ENCODE measurements at regions not wholly inside any gene's neighbourhood (a gene's known extent, or its start where the extent isn't known, plus 50 kb on each side); places are given as distances from the start of the nearest gene placed in this dataset.

DNA sequence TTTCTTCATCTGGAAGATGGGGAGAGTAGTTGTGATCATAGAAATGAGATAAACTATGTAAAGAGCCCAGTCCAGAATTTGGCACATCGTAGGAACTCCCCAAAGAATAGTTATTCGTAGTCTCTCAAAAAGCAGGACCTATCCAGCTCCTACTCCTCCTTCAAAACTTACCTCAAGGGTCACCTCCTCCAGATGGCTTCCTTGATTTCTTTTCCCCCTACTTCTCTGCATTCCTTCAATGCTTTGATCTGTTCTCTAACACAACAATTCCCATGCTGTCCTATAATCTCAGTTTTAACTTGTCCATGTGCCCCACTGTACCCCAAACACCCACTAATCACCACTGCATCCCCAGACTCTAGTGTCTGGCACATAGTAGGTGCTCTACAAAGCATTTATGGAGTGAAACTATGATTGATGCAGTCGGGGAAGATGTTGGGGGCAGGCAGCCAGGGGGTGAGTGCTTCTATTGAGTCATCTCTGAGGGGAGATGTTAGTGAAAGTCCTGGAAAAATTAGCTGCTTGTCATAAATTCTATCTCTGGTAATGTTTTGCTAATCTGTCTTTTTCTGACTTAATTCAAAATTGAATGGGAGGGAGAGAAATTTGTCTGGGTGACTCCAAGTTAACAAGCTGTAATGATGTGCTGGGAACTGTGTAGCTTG is 181.3 kb upstream of the KCNG1 start:
- no peak overlapping the region for H3K4me2 ChIP-seq (ENCODE audit: extremely low read depth, insufficient read depth, low read length)
- DNase-seq (ENCODE audit: low read depth in 2 of 2) = no peak
- TF ChIP-seq, protein P1, sequence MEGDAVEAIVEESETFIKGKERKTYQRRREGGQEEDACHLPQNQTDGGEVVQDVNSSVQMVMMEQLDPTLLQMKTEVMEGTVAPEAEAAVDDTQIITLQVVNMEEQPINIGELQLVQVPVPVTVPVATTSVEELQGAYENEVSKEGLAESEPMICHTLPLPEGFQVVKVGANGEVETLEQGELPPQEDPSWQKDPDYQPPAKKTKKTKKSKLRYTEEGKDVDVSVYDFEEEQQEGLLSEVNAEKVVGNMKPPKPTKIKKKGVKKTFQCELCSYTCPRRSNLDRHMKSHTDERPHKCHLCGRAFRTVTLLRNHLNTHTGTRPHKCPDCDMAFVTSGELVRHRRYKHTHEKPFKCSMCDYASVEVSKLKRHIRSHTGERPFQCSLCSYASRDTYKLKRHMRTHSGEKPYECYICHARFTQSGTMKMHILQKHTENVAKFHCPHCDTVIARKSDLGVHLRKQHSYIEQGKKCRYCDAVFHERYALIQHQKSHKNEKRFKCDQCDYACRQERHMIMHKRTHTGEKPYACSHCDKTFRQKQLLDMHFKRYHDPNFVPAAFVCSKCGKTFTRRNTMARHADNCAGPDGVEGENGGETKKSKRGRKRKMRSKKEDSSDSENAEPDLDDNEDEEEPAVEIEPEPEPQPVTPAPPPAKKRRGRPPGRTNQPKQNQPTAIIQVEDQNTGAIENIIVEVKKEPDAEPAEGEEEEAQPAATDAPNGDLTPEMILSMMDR (conservative IDR thresholded peaks at IDR 0.05 in 1 of 2, IDR thresholded peaks at IDR 0.05 in 1 of 2; ENCODE audit: low read depth in 1 of 2, low read length in 2 of 2) = no peak
- no peak for TF ChIP-seq EZH2 (IDR thresholded peaks at IDR 0.05; ENCODE audit: low read length, missing control alignments)
- no peak overlapping the region for H3K4me3 ChIP-seq (replicated peaks in 1 of 4; ENCODE audit: control extremely low read depth in 1 of 4, insufficient read depth in 1 of 4, low read depth in 3 of 4, low read length in 4 of 4)
- H3K27me3 ChIP-seq (ENCODE audit: control insufficient read depth, insufficient read depth, low read length) = no peaks in the 10 kb centered on the region
- no peak overlapping the region for H2AFZ ChIP-seq (ENCODE audit: low read length)
- H3K9me3 ChIP-seq (ENCODE audit: control insufficient read depth, insufficient read depth, low read depth, low read length) = no peaks in the 10 kb centered on the region
- H3K79me2 ChIP-seq (ENCODE audit: control insufficient read depth, insufficient read depth, low read length) = no peaks in the 10 kb centered on the region
- H3K9ac ChIP-seq (ENCODE audit: insufficient read depth, low read length) = no peak overlapping the region
- no peaks in the 10 kb centered on the region for H3K36me3 ChIP-seq (ENCODE audit: control insufficient read depth, insufficient read depth, low read length)
- H3K4me1 ChIP-seq (ENCODE audit: control insufficient read depth, extremely low read depth, insufficient read depth, low read length) = no peaks in the 10 kb centered on the region
- H4K20me1 ChIP-seq (ENCODE audit: control insufficient read depth, extremely low read depth, insufficient read depth, low read length) = no peaks in the 10 kb centered on the region
- no peak overlapping the region for H3K27ac ChIP-seq (ENCODE audit: insufficient read depth, low read length)

DNA sequence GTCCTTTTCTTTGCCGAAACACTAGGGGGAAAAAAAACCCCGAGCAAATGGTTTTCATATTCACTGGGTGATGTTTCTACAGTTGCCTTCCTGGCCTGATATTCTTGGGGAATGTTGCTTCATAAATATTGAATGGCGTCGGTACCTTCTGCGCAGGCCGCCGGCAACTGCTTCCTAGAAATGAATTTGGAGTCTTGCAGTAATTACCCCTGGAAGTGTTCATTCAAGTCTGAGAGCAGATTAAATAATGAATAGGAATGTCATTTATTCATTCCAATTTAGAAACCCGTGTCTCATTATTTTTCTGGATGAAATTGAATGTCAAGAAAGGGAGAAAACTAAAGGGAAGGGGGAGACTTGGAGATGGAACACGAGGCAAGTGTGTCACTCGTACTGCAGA is 179.4 kb upstream of the KCNG1 start:
- H3K27me3 ChIP-seq (ENCODE audit: control insufficient read depth, insufficient read depth, low read length) = no peaks in the 10 kb centered on the region
- H3K36me3 ChIP-seq (ENCODE audit: control insufficient read depth, insufficient read depth, low read length) = no peaks in the 10 kb centered on the region
- no peak overlapping the region for H3K4me2 ChIP-seq (ENCODE audit: extremely low read depth, insufficient read depth, low read length)
- H3K79me2 ChIP-seq (ENCODE audit: control insufficient read depth, insufficient read depth, low read length) = no peaks in the 10 kb centered on the region
- DNase-seq (ENCODE audit: low read depth in 2 of 2) = no peak
- H3K9ac ChIP-seq (ENCODE audit: insufficient read depth, low read length) = no peak overlapping the region
- no peak overlapping the region for H3K4me3 ChIP-seq (replicated peaks in 1 of 4; ENCODE audit: control extremely low read depth in 1 of 4, insufficient read depth in 1 of 4, low read depth in 3 of 4, low read length in 4 of 4)
- no peak for TF ChIP-seq EZH2 (IDR thresholded peaks at IDR 0.05; ENCODE audit: low read length, missing control alignments)
- TF ChIP-seq, protein P1 (conservative IDR thresholded peaks at IDR 0.05 in 1 of 2, IDR thresholded peaks at IDR 0.05 in 1 of 2; ENCODE audit: low read depth in 1 of 2, low read length in 2 of 2) = no peak
- H3K27ac ChIP-seq (ENCODE audit: insufficient read depth, low read length) = no peak overlapping the region
- H2AFZ ChIP-seq (ENCODE audit: low read length) = no peak overlapping the region
- H4K20me1 ChIP-seq (ENCODE audit: control insufficient read depth, extremely low read depth, insufficient read depth, low read length) = no peaks in the 10 kb centered on the region
- H3K9me3 ChIP-seq (ENCODE audit: control insufficient read depth, insufficient read depth, low read depth, low read length) = no peaks in the 10 kb centered on the region
- no peaks in the 10 kb centered on the region for H3K4me1 ChIP-seq (ENCODE audit: control insufficient read depth, extremely low read depth, insufficient read depth, low read length)

DNA sequence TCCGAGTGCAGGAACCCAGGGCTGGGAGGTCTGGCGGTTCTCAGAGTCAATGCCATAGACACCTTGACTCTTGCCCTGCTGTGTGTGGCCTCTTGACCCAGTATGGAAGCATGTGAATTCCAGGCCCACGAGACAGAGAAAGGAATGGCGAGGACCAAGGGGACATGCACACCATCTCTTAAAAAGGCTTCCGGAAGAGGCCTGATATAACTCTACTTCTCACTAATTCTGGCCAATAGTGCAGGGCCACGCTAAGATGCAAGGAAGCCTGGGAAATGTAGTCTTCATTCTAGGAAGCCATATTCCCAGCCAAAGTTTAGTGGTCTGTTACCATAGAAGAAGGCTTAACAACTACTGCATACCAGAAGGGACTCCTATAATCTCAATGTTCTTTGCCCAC is 177.0 kb upstream of the KCNG1 start:
- H3K9me3 ChIP-seq (ENCODE audit: control insufficient read depth, insufficient read depth, low read depth, low read length) = no peaks in the 10 kb centered on the region
- H3K79me2 ChIP-seq (ENCODE audit: control insufficient read depth, insufficient read depth, low read length) = no peaks in the 10 kb centered on the region
- H3K4me3 ChIP-seq (replicated peaks in 1 of 4; ENCODE audit: control extremely low read depth in 1 of 4, insufficient read depth in 1 of 4, low read depth in 3 of 4, low read length in 4 of 4) = no peak overlapping the region
- no peak overlapping the region for H3K9ac ChIP-seq (ENCODE audit: insufficient read depth, low read length)
- no peak for DNase-seq (ENCODE audit: low read depth in 2 of 2)
- TF ChIP-seq EZH2 (IDR thresholded peaks at IDR 0.05; ENCODE audit: low read length, missing control alignments) = no peak
- TF ChIP-seq, protein P1 (conservative IDR thresholded peaks at IDR 0.05 in 1 of 2, IDR thresholded peaks at IDR 0.05 in 1 of 2; ENCODE audit: low read depth in 1 of 2, low read length in 2 of 2) = no peak
- H3K4me2 ChIP-seq (ENCODE audit: extremely low read depth, insufficient read depth, low read length) = no peak overlapping the region
- H2AFZ ChIP-seq (ENCODE audit: low read length) = no peak overlapping the region
- H3K27ac ChIP-seq (ENCODE audit: insufficient read depth, low read length) = no peak overlapping the region
- no peaks in the 10 kb centered on the region for H3K4me1 ChIP-seq (ENCODE audit: control insufficient read depth, extremely low read depth, insufficient read depth, low read length)
- no peaks in the 10 kb centered on the region for H3K36me3 ChIP-seq (ENCODE audit: control insufficient read depth, insufficient read depth, low read length)
- no peaks in the 10 kb centered on the region for H4K20me1 ChIP-seq (ENCODE audit: control insufficient read depth, extremely low read depth, insufficient read depth, low read length)
- no peaks in the 10 kb centered on the region for H3K27me3 ChIP-seq (ENCODE audit: control insufficient read depth, insufficient read depth, low read length)

All from fibroblast of lung (primary cell).